Bronchial epithelial cell (primary cell): ENCODE measurements at regions not wholly inside any gene's neighbourhood (a gene's known extent, or its start where the extent isn't known, plus 50 kb on each side); places are given as distances from the start of the nearest gene placed in this dataset.
"Not testable (repeated sequence)": the region's sequence is repeated elsewhere in the genome, so short reads cannot be mapped to it uniquely, and the experiment has no call there.

Source experiments
- DNase-seq: peaks from one replicate; pipeline ENCODE4 v3.0.0-alpha.2; 2010; ENCODE audit warnings: low read depth
- FAIRE-seq: peaks from 2 replicates; lab custom pipeline; 2011; peaks lifted over from hg19 to GRCh38; lab: Jason Lieb, UNC
- H3K27me3 ChIP-seq: 2 replicates; pipeline ENCODE4 v1.5.1; 2011; ENCODE audit warnings: low read length; ENCODE audit not compliant: control insufficient read depth, insufficient read depth
- H3K36me3 ChIP-seq: 2 replicates; pipeline ENCODE4 v1.5.1; 2011; ENCODE audit warnings: low read length; ENCODE audit not compliant: control insufficient read depth, insufficient read depth
- H3K4me3 ChIP-seq: 2 replicates; pipeline ENCODE4 v1.5.1; 2011; ENCODE audit warnings: mild to moderate bottlenecking, low read depth, low read length, control low read depth
- TF ChIP-seq, protein P1 (sequence below): IDR thresholded peaks from 2 replicates; pipeline ENCODE4 v1.5.1; 2011; ENCODE audit warnings: mild to moderate bottlenecking, moderate library complexity, low read length, control low read depth, inconsistent platforms; ENCODE audit not compliant: insufficient read depth, severe bottlenecking

DNA sequence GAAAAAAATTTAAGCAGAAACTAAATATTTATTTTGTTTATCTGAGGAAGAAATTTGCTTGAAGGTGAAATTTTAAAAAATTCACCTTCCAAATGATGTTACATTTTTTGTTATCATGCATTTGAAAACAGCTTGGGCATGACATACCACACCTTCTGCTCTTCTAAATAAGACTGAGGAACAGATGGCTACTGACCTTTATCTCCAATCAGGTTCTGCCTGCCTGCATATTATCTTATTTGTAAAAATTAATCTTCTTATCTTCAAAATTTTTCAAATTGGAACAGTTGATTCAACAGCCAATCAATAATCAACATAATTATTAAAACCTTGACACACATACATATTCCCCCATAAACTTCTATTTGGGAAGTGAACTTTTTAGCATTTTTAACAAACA, 641.8 kb upstream of the ZNF385D start:
- TF ChIP-seq, protein P1, sequence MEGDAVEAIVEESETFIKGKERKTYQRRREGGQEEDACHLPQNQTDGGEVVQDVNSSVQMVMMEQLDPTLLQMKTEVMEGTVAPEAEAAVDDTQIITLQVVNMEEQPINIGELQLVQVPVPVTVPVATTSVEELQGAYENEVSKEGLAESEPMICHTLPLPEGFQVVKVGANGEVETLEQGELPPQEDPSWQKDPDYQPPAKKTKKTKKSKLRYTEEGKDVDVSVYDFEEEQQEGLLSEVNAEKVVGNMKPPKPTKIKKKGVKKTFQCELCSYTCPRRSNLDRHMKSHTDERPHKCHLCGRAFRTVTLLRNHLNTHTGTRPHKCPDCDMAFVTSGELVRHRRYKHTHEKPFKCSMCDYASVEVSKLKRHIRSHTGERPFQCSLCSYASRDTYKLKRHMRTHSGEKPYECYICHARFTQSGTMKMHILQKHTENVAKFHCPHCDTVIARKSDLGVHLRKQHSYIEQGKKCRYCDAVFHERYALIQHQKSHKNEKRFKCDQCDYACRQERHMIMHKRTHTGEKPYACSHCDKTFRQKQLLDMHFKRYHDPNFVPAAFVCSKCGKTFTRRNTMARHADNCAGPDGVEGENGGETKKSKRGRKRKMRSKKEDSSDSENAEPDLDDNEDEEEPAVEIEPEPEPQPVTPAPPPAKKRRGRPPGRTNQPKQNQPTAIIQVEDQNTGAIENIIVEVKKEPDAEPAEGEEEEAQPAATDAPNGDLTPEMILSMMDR: no peak
- FAIRE-seq (no peak), DNase-seq (no peak)
- H3K27me3 ChIP-seq: no peaks in the 10 kb centered on the region
- H3K4me3 ChIP-seq: no peak overlapping the region
- H3K36me3 ChIP-seq: no peaks in the 10 kb centered on the region

DNA sequence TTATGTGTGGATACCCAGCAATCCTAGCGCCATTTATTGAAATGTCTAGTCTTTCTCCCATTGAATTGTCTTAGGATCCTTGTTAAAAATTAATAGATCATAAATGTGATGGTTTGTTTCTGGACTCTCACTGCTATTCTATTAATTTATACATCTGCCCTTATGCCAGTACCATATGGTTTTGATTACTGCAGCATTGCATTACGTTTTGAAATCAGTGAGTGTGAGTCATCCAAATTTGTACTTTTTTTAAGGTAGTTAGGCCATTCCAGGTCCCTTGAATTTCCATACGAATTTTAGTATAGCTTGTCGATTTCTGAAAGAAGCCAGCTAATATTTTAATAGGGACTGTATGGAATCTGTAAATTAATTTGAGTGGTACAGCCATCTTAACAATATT, 648.6 kb upstream of the ZNF385D start:
- TF ChIP-seq, protein P1: no peak
- FAIRE-seq (no peak), DNase-seq (no peak)

DNA sequence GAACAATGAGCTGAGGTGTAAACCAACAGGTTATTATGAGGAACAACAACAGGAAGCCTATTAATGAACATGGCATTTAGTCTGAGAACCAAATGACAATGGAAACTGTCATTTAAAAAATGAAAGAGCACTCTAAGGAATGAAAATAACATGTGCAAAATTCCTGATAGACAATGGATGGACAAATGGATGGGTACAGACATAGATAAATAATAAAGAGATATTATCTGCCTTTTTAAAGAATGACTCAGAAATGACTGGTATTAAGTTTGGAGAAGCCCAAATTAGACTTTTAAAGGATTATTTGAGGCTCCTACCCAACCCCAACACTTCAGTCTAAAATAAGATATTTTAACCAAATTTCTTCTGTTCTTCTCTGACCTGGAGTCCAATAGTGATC, 650.5 kb upstream of the ZNF385D start:
- no peak for FAIRE-seq
- DNase-seq: no peak
- Histone ChIP-seq H3K27me3 (no peaks in the 10 kb centered on the region), H3K4me3 (no peak overlapping the region), H3K36me3 (no peaks in the 10 kb centered on the region)
- TF ChIP-seq, protein P1: no peak

More for the DNA sequence above, 648.6 kb upstream of the ZNF385D start:
- Histone ChIP-seq H3K4me3 (no peak overlapping the region), H3K36me3 (no peaks in the 10 kb centered on the region), H3K27me3 (no peaks in the 10 kb centered on the region)

DNA sequence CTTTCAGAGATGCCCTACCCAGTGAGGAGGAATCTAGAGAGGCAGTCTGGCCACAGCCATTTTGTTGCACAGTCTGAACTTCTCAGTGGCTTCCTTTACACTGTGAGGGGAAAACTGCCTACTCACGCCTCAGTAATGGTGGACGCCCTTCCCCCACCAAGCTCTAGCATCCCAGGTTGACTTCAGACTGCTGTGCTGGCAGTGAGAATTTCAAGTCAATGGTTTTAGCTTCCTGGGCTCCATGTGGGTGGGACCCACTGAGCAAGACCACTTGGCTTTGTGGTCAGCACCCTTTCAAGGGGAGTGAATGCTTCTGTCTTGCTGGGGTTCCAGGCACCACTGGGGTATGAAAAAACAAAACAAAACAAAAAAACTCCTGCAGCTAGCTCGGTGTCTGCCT, 663.2 kb upstream of the ZNF385D start:
- TF ChIP-seq, protein P1: no peak
- Histone ChIP-seq H3K4me3 (no peak overlapping the region), H3K27me3 (no peaks in the 10 kb centered on the region), H3K36me3 (no peaks in the 10 kb centered on the region)
- FAIRE-seq: no peak
- no peak for DNase-seq

DNA sequence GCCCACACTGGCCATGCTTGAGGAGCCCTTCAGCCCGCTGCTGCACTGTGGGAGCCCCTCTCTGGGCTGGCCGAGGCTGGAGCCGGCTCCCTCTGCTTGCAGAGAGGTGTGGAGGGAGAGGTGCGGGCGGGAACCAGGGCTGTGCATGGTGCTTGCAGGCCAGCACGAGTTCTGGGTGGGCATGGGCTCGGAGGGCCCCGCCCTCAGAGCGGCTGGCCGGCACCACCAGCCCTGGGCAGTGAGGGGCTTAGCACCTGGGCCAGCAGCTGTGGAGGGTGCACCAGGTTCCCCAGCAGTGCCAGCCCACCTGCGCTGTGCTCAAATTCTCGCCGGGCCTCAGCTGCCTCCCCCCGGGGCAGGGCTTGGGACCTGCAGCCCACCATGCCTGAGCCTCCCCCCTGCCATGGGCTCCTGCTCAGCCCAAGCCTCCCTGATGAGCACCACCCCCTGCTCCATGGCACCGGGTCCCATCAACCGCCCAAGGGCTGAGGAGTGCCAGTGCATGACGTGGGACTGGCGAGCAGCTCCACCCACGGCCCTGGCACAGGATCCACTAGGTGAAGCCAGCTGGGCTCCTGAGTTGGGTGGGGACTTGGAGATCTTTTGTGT, 665.9 kb upstream of the ZNF385D start:
- DNase-seq, H3K36me3 ChIP-seq, FAIRE-seq, H3K4me3 ChIP-seq, H3K27me3 ChIP-seq: not testable (repeated sequence)

DNA sequence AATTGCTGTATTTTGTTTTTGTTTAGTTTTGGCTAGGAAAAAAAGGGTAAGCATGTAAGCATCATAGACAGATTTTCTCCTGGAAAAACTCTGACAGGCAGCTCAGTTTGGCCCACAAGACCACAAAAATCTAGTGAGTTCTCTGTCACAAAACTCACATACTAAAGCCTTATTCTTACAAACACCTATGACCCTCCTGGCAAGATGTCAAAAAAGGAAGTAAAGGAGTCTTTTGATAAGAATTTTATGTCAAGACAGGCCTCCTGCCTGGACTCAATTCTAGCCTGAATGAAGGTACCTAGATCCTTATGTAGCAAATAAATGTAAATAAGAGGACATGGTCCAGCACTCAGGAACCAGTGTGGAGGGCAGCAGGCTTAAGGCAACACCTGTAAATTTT, 668.3 kb upstream of the ZNF385D start:
- no peak overlapping the region for H3K4me3 ChIP-seq
- TF ChIP-seq, protein P1: no peak
- no peaks in the 10 kb centered on the region for H3K27me3 ChIP-seq
- FAIRE-seq: no peak
- no peaks in the 10 kb centered on the region for H3K36me3 ChIP-seq
- no peak for DNase-seq
